T-helper 2 cell treated with Interferon-gamma antibody and Interleukin-4, amounts not matched to agents 100 ng/mL and 5 ng/mL, for 36 hours (primary cell): ENCODE measurements at regions not wholly inside any gene's neighbourhood (a gene's known extent, or its start where the extent isn't known, plus 50 kb on each side); places are given as distances from the start of the nearest gene placed in this dataset.

Experiments
- intact Hi-C: fragments of 100-400 bp; cut with micrococcal nuclease; formaldehyde crosslinking; loops from one replicate; pipeline ENCODE4 v1.15.1; 2023

GRCh38 chr1:59018446-59018845 is 234.6 kb upstream of the JUN start:
- intact Hi-C loops = no loop called here

GRCh38 chr1:59018860-59019259 is 235.0 kb upstream of the JUN start:
- intact Hi-C loops = no loop called here

GRCh38 chr1:59020151-59020997 is 236.5 kb upstream of the JUN start:
- intact Hi-C loops = loop anchor here (1.0 to 10.0 kb wide), 4 partner anchors 26 to 204 kb away; no protein-coding TSS in a partner anchor

GRCh38 chr1:59022199-59022598 is 238.4 kb upstream of the JUN start:
- intact Hi-C loops = loop anchor here (5.0 to 10.0 kb wide), 2 partner anchors 55 to 77 kb away; no protein-coding TSS in a partner anchor

GRCh38 chr1:59022799-59023198 is 239.0 kb upstream of the JUN start:
- intact Hi-C loops = loop anchor here (5.0 to 10.0 kb wide), 2 partner anchors 55 to 78 kb away; no protein-coding TSS in a partner anchor

- intact Hi-C loops = loop anchor here (10.0 kb wide), 1 partner anchor 80 kb away; no protein-coding TSS in a partner anchor
Measured at GRCh38 chr1:59025201-59025600, 241.4 kb upstream of the JUN start.

- intact Hi-C loops = loop anchor here (10.0 kb wide), 1 partner anchor 81 kb away; no protein-coding TSS in a partner anchor
Measured at GRCh38 chr1:59025898-59026426, 242.1 kb upstream of the JUN start.

- intact Hi-C loops = loop anchor here (10.0 kb wide), 1 partner anchor 82 kb away; no protein-coding TSS in a partner anchor
Measured at GRCh38 chr1:59026472-59026948, 242.7 kb upstream of the JUN start.

GRCh38 chr1:59027177-59027576 is 243.3 kb upstream of the JUN start:
- intact Hi-C loops = loop anchor here (10.0 kb wide), 1 partner anchor 82 kb away; no protein-coding TSS in a partner anchor

- intact Hi-C loops = loop anchor here (10.0 kb wide), 1 partner anchor 83 kb away; no protein-coding TSS in a partner anchor
Measured at GRCh38 chr1:59028048-59028447, 244.2 kb upstream of the JUN start.

- intact Hi-C loops = loop anchor here (10.0 kb wide), 1 partner anchor 85 kb away; no protein-coding TSS in a partner anchor
Measured at GRCh38 chr1:59029411-59030167, 245.7 kb upstream of the JUN start.

GRCh38 chr1:59032228-59032627 is 248.4 kb upstream of the JUN start:
- intact Hi-C loops = no loop called here

GRCh38 chr1:59033761-59034160 is 249.9 kb upstream of the JUN start:
- intact Hi-C loops = no loop called here

- intact Hi-C loops = no loop called here
Measured at GRCh38 chr1:59034925-59035324, 251.1 kb upstream of the JUN start.

GRCh38 chr1:59039551-59039950 is 255.7 kb upstream of the JUN start:
- intact Hi-C loops = no loop called here

- intact Hi-C loops = loop anchor here (10.0 kb wide), 3 partner anchors 104 to 254 kb away; partner anchors contain the start of gene FGGY
Measured at GRCh38 chr1:59040486-59040885, 256.4 kb upstream of the FGGY start.

- intact Hi-C loops = loop anchor here (10.0 kb wide), 3 partner anchors 103 to 253 kb away; partner anchors contain the start of gene FGGY
Measured at GRCh38 chr1:59041646-59042277, 255.1 kb upstream of the FGGY start.

GRCh38 chr1:59043796-59044195 is 253.1 kb upstream of the FGGY start:
- intact Hi-C loops = loop anchor here (10.0 kb wide), 3 partner anchors 101 to 251 kb away; partner anchors contain the start of gene FGGY

GRCh38 chr1:59044535-59045121 is 252.3 kb upstream of the FGGY start:
- intact Hi-C loops = loop anchor here (5.0 to 10.0 kb wide), 4 partner anchors 100 to 653 kb away; partner anchors contain the start of gene FGGY

- intact Hi-C loops = loop anchor here (5.0 to 10.0 kb wide), 4 partner anchors 100 to 652 kb away; partner anchors contain the start of gene FGGY
Measured at GRCh38 chr1:59045137-59045536, 251.8 kb upstream of the FGGY start.
